ENCODE measurements at regions not wholly inside any gene's neighbourhood (a gene's known extent, or its start where the extent isn't known, plus 50 kb on each side); places are given as distances from the start of the nearest gene placed in this dataset.

- no peak for TF ChIP-seq CTCF (IDR thresholded peaks at IDR 0.05)
- TF ChIP-seq EP300 (IDR thresholded peaks at IDR 0.05): no peak
- TF ChIP-seq POLR2A (IDR thresholded peaks at IDR 0.05): no peak
Observed at GRCh38 chr11:10639350-10639749, 54.2 kb downstream of the IRAG1 start.
